H9 (cell line): ENCODE measurements at regions not wholly inside any gene's neighbourhood (a gene's known extent, or its start where the extent isn't known, plus 50 kb on each side); places are given as distances from the start of the nearest gene placed in this dataset.

Experiments used
- DNase-seq: peaks from one replicate; pipeline ENCODE4 v3.0.0-alpha.2; 2017
- H2AFZ ChIP-seq: one replicate; pipeline ENCODE4 v1.6.1; 2013; ENCODE audit warnings: mild to moderate bottlenecking, low read length, control low read depth, moderate library complexity
- H2AK5ac ChIP-seq: 2 replicates; pipeline ENCODE4 v1.6.1; 2013; ENCODE audit warnings: low read length, control low read depth, mixed read lengths; ENCODE audit not compliant: insufficient read length
- H2BK120ac ChIP-seq: one replicate; pipeline ENCODE4 v1.6.1; 2013; ENCODE audit warnings: low read depth, mild to moderate bottlenecking, low read length, control low read depth, inconsistent platforms; ENCODE audit not compliant: poor library complexity, severe bottlenecking
- H2BK12ac ChIP-seq: 2 replicates; pipeline ENCODE4 v1.6.1; 2013; ENCODE audit warnings: low read length, control low read depth, mixed read lengths, low read depth; ENCODE audit not compliant: insufficient read length
- H2BK15ac ChIP-seq: 2 replicates; pipeline ENCODE4 v1.6.1; 2013; ENCODE audit warnings: low read depth, low read length, control low read depth
- H2BK20ac ChIP-seq: one replicate; pipeline ENCODE4 v1.6.1; 2013; ENCODE audit warnings: low read depth, mild to moderate bottlenecking, low read length, control low read depth, inconsistent platforms; ENCODE audit not compliant: poor library complexity, severe bottlenecking
- H2BK5ac ChIP-seq: 2 replicates; pipeline ENCODE4 v1.6.1; 2013; ENCODE audit warnings: low read length, control low read depth, mixed read lengths; ENCODE audit not compliant: insufficient read length
- H3K14ac ChIP-seq: 2 replicates; pipeline ENCODE4 v1.6.1; 2013; ENCODE audit warnings: low read length, control low read depth; ENCODE audit not compliant: insufficient read depth
- H3K18ac ChIP-seq: 2 replicates; pipeline ENCODE4 v1.6.1; 2013; ENCODE audit warnings: low read depth, mild to moderate bottlenecking, mixed read lengths, low read length, control low read depth; ENCODE audit not compliant: insufficient read length
- H3K23ac ChIP-seq: 2 replicates; pipeline ENCODE4 v1.6.1; 2013; ENCODE audit warnings: low read length, control low read depth, mixed read lengths, low read depth; ENCODE audit not compliant: insufficient read length
- H3K23me2 ChIP-seq: 2 replicates; pipeline ENCODE4 v1.6.1; 2013; ENCODE audit warnings: low read depth, mild to moderate bottlenecking, mixed read lengths, low read length, control low read depth; ENCODE audit not compliant: insufficient read length, poor library complexity, severe bottlenecking
- H3K27ac ChIP-seq: 2 replicates; pipeline ENCODE4 v1.5.1; 2013; ENCODE audit warnings: low read length, control low read depth, mixed read lengths, low read depth; ENCODE audit not compliant: insufficient read length
- H3K27me3 ChIP-seq: 2 replicates; pipeline ENCODE4 v1.6.1; 2013; ENCODE audit warnings: low read length, control low read depth, inconsistent platforms; ENCODE audit not compliant: insufficient read depth
- H3K4ac ChIP-seq: 2 replicates; pipeline ENCODE4 v1.6.1; 2013; ENCODE audit warnings: low read depth, mild to moderate bottlenecking, control low read depth, inconsistent platforms, low read length, moderate library complexity
- H3K4me1 ChIP-seq: 2 replicates; pipeline ENCODE4 v1.6.1; 2013; ENCODE audit warnings: low read length, control low read depth, inconsistent platforms; ENCODE audit not compliant: insufficient read depth
- H3K4me2 ChIP-seq: 2 replicates; pipeline ENCODE4 v1.6.1; 2013; ENCODE audit warnings: low read length, control low read depth, mixed read lengths; ENCODE audit not compliant: insufficient read length, insufficient read depth
- H3K56ac ChIP-seq: 2 replicates; pipeline ENCODE4 v1.6.1; 2013; ENCODE audit warnings: low read depth, mild to moderate bottlenecking, mixed read lengths, low read length, control low read depth; ENCODE audit not compliant: insufficient read length
- H3K79me1 ChIP-seq: 2 replicates; pipeline ENCODE4 v1.6.1; 2013; ENCODE audit warnings: low read depth, mild to moderate bottlenecking, moderate library complexity, low read length, control low read depth, inconsistent platforms; ENCODE audit not compliant: insufficient read depth, poor library complexity, severe bottlenecking
- H3K79me2 ChIP-seq: 2 replicates; pipeline ENCODE4 v1.6.1; 2013; ENCODE audit warnings: low read length, control low read depth, inconsistent platforms; ENCODE audit not compliant: insufficient read depth
- H3K9ac ChIP-seq: 2 replicates; pipeline ENCODE4 v1.6.1; 2013; ENCODE audit warnings: low read length, control low read depth, mixed read lengths; ENCODE audit not compliant: insufficient read length; ENCODE audit errors: extremely low read depth
- H3K9me3 ChIP-seq: one replicate; pipeline ENCODE4 v1.6.1; 2013; ENCODE audit warnings: low read depth, low read length, inconsistent platforms; ENCODE audit not compliant: control insufficient read depth
- H3T11ph ChIP-seq: one replicate; pipeline ENCODE4 v1.6.1; 2013; ENCODE audit warnings: mild to moderate bottlenecking, low read length, control low read depth, inconsistent platforms
- H4K20me1 ChIP-seq: one replicate; pipeline ENCODE4 v1.6.1; 2013; ENCODE audit not compliant: control insufficient read depth, insufficient read length, insufficient read depth
- H4K5ac ChIP-seq: 2 replicates; pipeline ENCODE4 v1.6.1; 2013; ENCODE audit warnings: low read depth, mild to moderate bottlenecking, mixed read lengths, low read length, control low read depth; ENCODE audit not compliant: insufficient read length
- H4K8ac ChIP-seq: replicated peaks from 2 replicates; pipeline ENCODE4 v1.6.1; 2013; ENCODE audit warnings: low read length, control low read depth, mixed read lengths, low read depth; ENCODE audit not compliant: insufficient read length
- H4K91ac ChIP-seq: 2 replicates; pipeline ENCODE4 v1.6.1; 2013; ENCODE audit warnings: low read depth, mild to moderate bottlenecking, moderate library complexity, mixed read lengths, low read length, control low read depth; ENCODE audit not compliant: insufficient read length
- H3K27ac Mint-ChIP-seq, 3 experiments: 2 replicates in 2 of 3; 3 replicates in 1 of 3; pipeline ENCODE4 v1.8.0; 2020 to 2021; ENCODE audit warnings: mixed read lengths in 3 of 3, mild to moderate bottlenecking in 1 of 3, moderate library complexity in 1 of 3
- H3K27me3 Mint-ChIP-seq: 2 replicates; pipeline ENCODE4 v1.8.0; 2021; ENCODE audit warnings: low read depth, mild to moderate bottlenecking, moderate library complexity, mixed read lengths
- H3K36me3 Mint-ChIP-seq, 3 experiments: 2 replicates in 2 of 3; 3 replicates in 1 of 3; pipeline ENCODE4 v1.8.0; 2020 to 2021; ENCODE audit warnings: low read depth in 3 of 3, mixed read lengths in 3 of 3; ENCODE audit not compliant: insufficient read depth in 1 of 3
- H3K4me1 Mint-ChIP-seq, 2 experiments: 2 replicates each; pipeline ENCODE4 v1.8.0; 2020; ENCODE audit warnings: mixed read lengths in 2 of 2
- H3K4me3 Mint-ChIP-seq, 2 experiments: 2 replicates in 1 of 2; 3 replicates in 1 of 2; pipeline ENCODE4 v1.8.0; 2020 to 2021; ENCODE audit warnings: mild to moderate bottlenecking in 2 of 2, mixed read lengths in 2 of 2, moderate library complexity in 1 of 2
- H3K9me3 Mint-ChIP-seq, 2 experiments: 2 replicates in 1 of 2; 3 replicates in 1 of 2; pipeline ENCODE4 v1.8.0; 2020; ENCODE audit warnings: mild to moderate bottlenecking in 2 of 2, mixed read lengths in 2 of 2, moderate library complexity in 1 of 2
- WGBS: extraction: QIAGEN DNeasy Blood & Tissue Kit; methylation state at CpG from one replicate; pipeline ENCODE4 v1.1.7; 2013; ENCODE audit warnings: missing lambda C conversion rate, low lambda C conversion rate, mixed read lengths; ENCODE audit not compliant: insufficient read length; ENCODE audit errors: extremely low coverage; 5-methylcytosine and 5-hydroxymethylcytosine counted together
- TF ChIP-seq, protein P1 (sequence below): fragments of 200-600 bp; sonication (generic); conservative IDR thresholded peaks from 3 replicates; pipeline ENCODE4 v1.8.0; 2021; ENCODE audit warnings: antibody characterized with exemption, mild to moderate bottlenecking

DNA sequence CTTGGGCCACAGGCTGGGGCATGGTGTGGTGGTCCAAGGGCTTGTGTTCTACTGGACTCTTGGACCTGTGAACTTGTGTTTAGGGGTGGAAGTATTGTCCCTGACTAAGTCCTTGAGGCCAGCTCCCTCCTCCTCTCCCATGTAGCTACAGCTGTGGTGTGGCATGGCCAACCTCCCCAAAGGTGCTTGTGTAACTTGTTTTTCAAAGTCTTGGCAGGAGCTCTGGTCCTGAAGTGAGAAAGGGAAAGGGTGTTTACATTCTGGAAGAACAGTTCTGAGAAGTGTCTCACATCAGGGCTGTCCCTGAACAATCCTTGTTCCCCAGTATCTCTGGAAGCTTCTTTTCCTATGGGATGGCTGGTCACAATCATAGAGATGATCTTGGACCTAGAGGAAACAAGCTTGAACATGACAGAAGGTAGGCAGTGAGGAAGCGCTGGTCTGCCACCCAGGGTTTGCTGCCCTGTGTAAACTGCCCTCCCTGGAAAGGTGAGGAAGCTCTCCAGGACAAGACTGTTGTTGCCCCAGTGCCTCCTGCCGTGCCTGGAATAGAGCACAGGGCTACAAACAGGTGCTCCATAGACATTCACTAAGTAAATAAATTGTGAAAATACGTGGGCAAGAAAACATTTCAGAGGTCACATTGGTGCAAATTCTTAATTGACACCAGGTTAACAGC, 64.6 kb upstream of the KLF9 start:
- H3K4me2 ChIP-seq, result no peak overlapping the region
- no peak overlapping the region for H3K27ac Mint-ChIP-seq

More for the DNA sequence above, 64.6 kb upstream of the KLF9 start:
- Histone ChIP-seq H4K91ac (no peak overlapping the region), H2AFZ (no peak overlapping the region), H3K23ac (no peak overlapping the region), H2AK5ac (no peak overlapping the region), H2BK15ac (no peak overlapping the region), H3K14ac (no peak overlapping the region), H3K9ac (no peak overlapping the region), H3K56ac (no peak overlapping the region), H2BK20ac (no peak overlapping the region), H2BK5ac (no peak overlapping the region), H3K27ac (no peak overlapping the region), H3K18ac (no peak overlapping the region), H3K27me3 (no peaks in the 10 kb centered on the region), H3K23me2 (no peaks in the 10 kb centered on the region), H3K9me3 (no peaks in the 10 kb centered on the region), H4K5ac (no peak overlapping the region), H3T11ph (no peak overlapping the region), H2BK12ac (no peak overlapping the region), H4K20me1 (no peaks in the 10 kb centered on the region), H3K79me2 (no peaks in the 10 kb centered on the region), H2BK120ac (no peak overlapping the region), H3K4ac (no peak overlapping the region), H4K8ac (no peak overlapping the region), H3K4me1 (peaks cover 8% of the 10 kb centered on the region; the same call in 1 of the 2 replicates), H3K79me1 (no peaks in the 10 kb centered on the region)
- TF ChIP-seq, protein P1, sequence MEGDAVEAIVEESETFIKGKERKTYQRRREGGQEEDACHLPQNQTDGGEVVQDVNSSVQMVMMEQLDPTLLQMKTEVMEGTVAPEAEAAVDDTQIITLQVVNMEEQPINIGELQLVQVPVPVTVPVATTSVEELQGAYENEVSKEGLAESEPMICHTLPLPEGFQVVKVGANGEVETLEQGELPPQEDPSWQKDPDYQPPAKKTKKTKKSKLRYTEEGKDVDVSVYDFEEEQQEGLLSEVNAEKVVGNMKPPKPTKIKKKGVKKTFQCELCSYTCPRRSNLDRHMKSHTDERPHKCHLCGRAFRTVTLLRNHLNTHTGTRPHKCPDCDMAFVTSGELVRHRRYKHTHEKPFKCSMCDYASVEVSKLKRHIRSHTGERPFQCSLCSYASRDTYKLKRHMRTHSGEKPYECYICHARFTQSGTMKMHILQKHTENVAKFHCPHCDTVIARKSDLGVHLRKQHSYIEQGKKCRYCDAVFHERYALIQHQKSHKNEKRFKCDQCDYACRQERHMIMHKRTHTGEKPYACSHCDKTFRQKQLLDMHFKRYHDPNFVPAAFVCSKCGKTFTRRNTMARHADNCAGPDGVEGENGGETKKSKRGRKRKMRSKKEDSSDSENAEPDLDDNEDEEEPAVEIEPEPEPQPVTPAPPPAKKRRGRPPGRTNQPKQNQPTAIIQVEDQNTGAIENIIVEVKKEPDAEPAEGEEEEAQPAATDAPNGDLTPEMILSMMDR, result no peak
- DNase-seq, result no peak
- Mint-ChIP-seq H3K27me3 (peaks cover 12% of the 10 kb centered on the region), H3K9me3 (no peaks in the 10 kb centered on the region), H3K36me3 (no peaks in the 10 kb centered on the region), H3K4me1 (peaks cover 21 to 22% of the 10 kb centered on the region in 2 experiments), H3K4me3 (no peak overlapping the region)
- WGBS, result no CpG with 5 or more reads among the region's 3 CpGs
